IMR-90 (cell line): ENCODE measurements at regions not wholly inside any gene's neighbourhood (a gene's known extent, or its start where the extent isn't known, plus 50 kb on each side); places are given as distances from the start of the nearest gene placed in this dataset.

Experiments
- ATAC-seq: fragments of 200-7000 bp; cut with Tn5 transposase; 2 replicates; pipeline ENCODE4 v1.9.1; 2020; ENCODE audit warnings: low read depth, mild to moderate bottlenecking, moderate library complexity
- BruUV-seq: library from RNA; stranded (reverse); fragments of 400-500 nt; replicated peaks from 2 replicates; lab custom pipeline; 2021; lab: Mats Ljungman, UMichigan
- CTCF ChIA-PET: fragments of 300-600 bp; formaldehyde crosslinking; extraction: SDS; loops from one replicate; lab custom pipeline; 2021; ENCODE audit warnings: antibody characterized with exemption; lab: Yijun Ruan, JAX
- POLR2A ChIA-PET: fragments of 300-600 bp; sonication (Branson Sonifier 250); formaldehyde crosslinking; loops from one replicate; lab custom pipeline; 2022; ENCODE audit warnings: antibody characterized with exemption; ENCODE audit not compliant: unreplicated experiment; lab: Charles Lee
- DNase-seq: peaks from one replicate; pipeline ENCODE4 v3.0.0; 2013
- H2AFZ ChIP-seq: replicated peaks from 2 replicates; pipeline ENCODE3; 2013; ENCODE audit warnings: low read length, mild to moderate bottlenecking; ENCODE audit not compliant: poor library complexity
- H2AK5ac ChIP-seq: 2 replicates; pipeline ENCODE4 v1.6.1; 2013; ENCODE audit warnings: low read depth, low read length, inconsistent platforms
- H2AK9ac ChIP-seq: replicated peaks from 2 replicates; pipeline ENCODE3; 2013; ENCODE audit warnings: mild to moderate bottlenecking, low read depth, low read length, moderate library complexity; ENCODE audit not compliant: poor library complexity
- H2BK120ac ChIP-seq: 2 replicates; pipeline ENCODE4 v1.6.1; 2013; ENCODE audit warnings: low read depth, low read length, inconsistent platforms
- H2BK15ac ChIP-seq: 3 replicates; pipeline ENCODE4 v1.6.1; 2013; ENCODE audit warnings: low read depth, low read length, inconsistent platforms
- H2BK20ac ChIP-seq: 2 replicates; pipeline ENCODE4 v1.6.1; 2013; ENCODE audit warnings: low read depth, mild to moderate bottlenecking, inconsistent platforms, low read length, moderate library complexity
- H2BK5ac ChIP-seq: 2 replicates; pipeline ENCODE4 v1.6.1; 2013; ENCODE audit warnings: mild to moderate bottlenecking, low read depth, low read length, inconsistent platforms; ENCODE audit not compliant: poor library complexity, severe bottlenecking
- H3K14ac ChIP-seq: replicated peaks from 2 replicates; pipeline ENCODE4 v1.6.1; 2013; ENCODE audit warnings: low read depth, low read length, inconsistent platforms
- H3K18ac ChIP-seq: 2 replicates; pipeline ENCODE4 v1.6.1; 2013; ENCODE audit warnings: low read depth, low read length, control low read depth
- H3K23ac ChIP-seq: 2 replicates; pipeline ENCODE4 v1.6.1; 2013; ENCODE audit warnings: low read depth, low read length, inconsistent platforms
- H3K27ac ChIP-seq: 2 replicates; pipeline ENCODE4 v1.5.1; 2013; ENCODE audit warnings: mild to moderate bottlenecking, control low read depth, low read length; ENCODE audit not compliant: insufficient read depth
- H3K27me3 ChIP-seq: 2 replicates; pipeline ENCODE4 v1.6.1; 2013; ENCODE audit warnings: low read length; ENCODE audit not compliant: control insufficient read depth, insufficient read depth
- H3K36me3 ChIP-seq: 2 replicates; pipeline ENCODE4 v1.6.1; 2013; ENCODE audit warnings: low read length, mixed read lengths; ENCODE audit not compliant: control insufficient read depth, insufficient read depth
- H3K4ac ChIP-seq: 2 replicates; pipeline ENCODE4 v1.6.1; 2013; ENCODE audit warnings: low read depth, low read length, inconsistent platforms
- H3K4me1 ChIP-seq: 2 replicates; pipeline ENCODE4 v1.6.1; 2013; ENCODE audit warnings: low read length, mixed read lengths; ENCODE audit not compliant: control insufficient read depth, insufficient read depth
- H3K4me2 ChIP-seq: 2 replicates; pipeline ENCODE4 v1.6.1; 2013; ENCODE audit warnings: low read depth, mild to moderate bottlenecking, control low read depth, low read length, moderate library complexity
- H3K4me3 ChIP-seq: 2 replicates; pipeline ENCODE4 v1.5.1; 2013; ENCODE audit warnings: low read depth, mild to moderate bottlenecking, control low read depth, low read length, moderate library complexity; ENCODE audit not compliant: insufficient read depth
- H3K56ac ChIP-seq: 2 replicates; pipeline ENCODE4 v1.6.1; 2013; ENCODE audit warnings: low read length, inconsistent platforms; ENCODE audit not compliant: insufficient read depth; ENCODE audit errors: extremely low read depth
- H3K79me1 ChIP-seq, 2 experiments: 2 replicates each; pipeline ENCODE4 v1.6.1; 2013; ENCODE audit warnings: low read length in 2 of 2, inconsistent platforms in 1 of 2, low read depth in 1 of 2
- H3K9ac ChIP-seq: 2 replicates; pipeline ENCODE4 v1.6.1; 2013; ENCODE audit warnings: low read depth, low read length, control low read depth
- H3K9me1 ChIP-seq: 2 replicates; pipeline ENCODE4 v1.6.1; 2013; ENCODE audit warnings: low read length, inconsistent platforms; ENCODE audit not compliant: insufficient read depth
- H3K9me3 ChIP-seq: 2 replicates; pipeline ENCODE4 v1.6.1; 2013; ENCODE audit warnings: low read length; ENCODE audit not compliant: control insufficient read depth, insufficient read depth
- H4K20me1 ChIP-seq: 2 replicates; pipeline ENCODE4 v1.6.1; 2013; ENCODE audit warnings: low read length, inconsistent platforms; ENCODE audit not compliant: insufficient read depth
- H4K5ac ChIP-seq: 2 replicates; pipeline ENCODE4 v1.6.1; 2013; ENCODE audit warnings: mild to moderate bottlenecking, low read depth, low read length, control low read depth
- H4K8ac ChIP-seq, 2 experiments: 2 replicates each; pipeline ENCODE4 v1.6.1; 2013; ENCODE audit warnings: low read depth in 2 of 2, low read length in 2 of 2, control low read depth in 1 of 2, inconsistent platforms in 1 of 2
- H4K91ac ChIP-seq: 2 replicates; pipeline ENCODE4 v1.6.1; 2013; ENCODE audit warnings: low read depth, low read length, inconsistent platforms; ENCODE audit not compliant: insufficient read depth
- CHD1 ChIP-seq: IDR thresholded peaks from 2 replicates; pipeline ENCODE4 v1.6.1; 2012; ENCODE audit warnings: low read depth, low read length, improper control_type of control experiment
- FOS ChIP-seq: fragments of 150-350 bp; IDR thresholded peaks from 2 replicates; pipeline ENCODE4 v1.6.1; 2016; ENCODE audit warnings: low read depth, low read length
- NFE2L2 ChIP-seq: fragments of 150-350 bp; IDR thresholded peaks from 2 replicates; pipeline ENCODE4 v1.6.1; 2016; ENCODE audit warnings: low read depth, mild to moderate bottlenecking, low read length
- RAD21 ChIP-seq: IDR thresholded peaks from 2 replicates; pipeline ENCODE4 v1.6.1; 2012; ENCODE audit warnings: low read length, improper control_type of control experiment
- RCOR1 ChIP-seq: IDR thresholded peaks from 2 replicates; pipeline ENCODE4 v1.6.1; 2012; ENCODE audit warnings: mild to moderate bottlenecking, low read length, improper control_type of control experiment; ENCODE audit not compliant: insufficient replicate concordance
- RFX5 ChIP-seq: IDR thresholded peaks from 2 replicates; pipeline ENCODE4 v1.8.0; 2012; ENCODE audit warnings: low read depth, mild to moderate bottlenecking, low read length, moderate library complexity
- dilution Hi-C: fragments of 300-500 bp; cut with HindIII; formaldehyde crosslinking; loops from one replicate; pipeline ENCODE4 v1.14.3; 2018; ENCODE audit warnings: low sequenced_read_pairs; ENCODE audit not compliant: unreplicated experiment
- in situ Hi-C: fragments of 300-500 bp; cut with MboI; formaldehyde crosslinking; loops from 3 replicates; pipeline ENCODE4 v1.14.3; 2019; ENCODE audit warnings: low sequenced_read_pairs, inconsistent platforms, mixed read lengths
- intact Hi-C: fragments of 100-400 bp; cut with micrococcal nuclease; formaldehyde crosslinking; loops from 2 replicates; pipeline ENCODE4 v1.10.0; 2022
- TF ChIP-seq, protein P1 (sequence below): fragments of 150-350 bp; IDR thresholded peaks from 2 replicates; pipeline ENCODE4 v1.6.1; 2017; ENCODE audit warnings: mild to moderate bottlenecking, antibody characterized with exemption, low read length, low read depth

GRCh38 chr7:17598846-17599245, 300.4 kb downstream of the AHR start:
- Histone ChIP-seq H3K27ac (no peak overlapping the region), H3K4me3 (no peak overlapping the region), H3K4me2 (no peak overlapping the region), H2AK9ac (no peak overlapping the region), H3K18ac (no peak overlapping the region), H3K27me3 (no peaks in the 10 kb centered on the region), H3K79me1 (no peaks in the 10 kb centered on the region), H3K23ac (no peak overlapping the region), H2BK120ac (peak overlapping the region; percentile 63), H3K56ac (no peak overlapping the region), H3K9me3 (peaks cover under 1% of the 10 kb centered on the region; the same call in 1 of the 2 replicates), H2BK5ac (no peak overlapping the region), H3K4me1 (peaks cover 4% of the 10 kb centered on the region; the same call in 1 of the 2 replicates), H2AK5ac (no peak overlapping the region), H2BK20ac (peak overlapping the region; percentile 59), H4K5ac (peak overlapping the region; percentile 36; the same call in 1 of the 2 replicates), H2AFZ (no peak overlapping the region), H3K14ac (no peak overlapping the region), H4K8ac (no peak overlapping the region), H4K91ac (no peak overlapping the region), H3K9ac (no peak overlapping the region), H3K9me1 (peaks cover 3% of the 10 kb centered on the region; the same call in 1 of the 2 replicates), H3K4ac (peak overlapping the region; percentile 22; the same call in 1 of the 2 replicates), H3K36me3 (no peaks in the 10 kb centered on the region), H4K20me1 (no peaks in the 10 kb centered on the region), H2BK15ac (no peak overlapping the region)
- POLR2A ChIA-PET: no interaction called here
- CTCF ChIA-PET: interaction anchor here (0.7 to 2.0 kb wide), 2 partner anchors 10 to 12 kb away, joined by 3 to 5 read pairs; no protein-coding TSS in a partner anchor
- dilution Hi-C loops (no loop called here), in situ Hi-C loops (no loop called here), intact Hi-C loops (no loop called here)
- DNase-seq (peak; percentile 23), ATAC-seq (no peak)
- BruUV-seq: no TSS peak
- TF ChIP-seq CHD1 (no peak), RFX5 (no peak), NFE2L2 (no peak), RCOR1 (no peak), FOS (no peak), RAD21 (no peak)
- TF ChIP-seq, protein P1, sequence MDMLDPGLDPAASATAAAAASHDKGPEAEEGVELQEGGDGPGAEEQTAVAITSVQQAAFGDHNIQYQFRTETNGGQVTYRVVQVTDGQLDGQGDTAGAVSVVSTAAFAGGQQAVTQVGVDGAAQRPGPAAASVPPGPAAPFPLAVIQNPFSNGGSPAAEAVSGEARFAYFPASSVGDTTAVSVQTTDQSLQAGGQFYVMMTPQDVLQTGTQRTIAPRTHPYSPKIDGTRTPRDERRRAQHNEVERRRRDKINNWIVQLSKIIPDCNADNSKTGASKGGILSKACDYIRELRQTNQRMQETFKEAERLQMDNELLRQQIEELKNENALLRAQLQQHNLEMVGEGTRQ: no peak
